Stimulated activated CD4-positive, alpha-beta T cell treated with anti-CD3 and anti-CD28 coated beads, TNF-alpha, amount 100 ng/mL, for 4 hours (primary cell): ENCODE measurements at regions not wholly inside any gene's neighbourhood (a gene's known extent, or its start where the extent isn't known, plus 50 kb on each side); places are given as distances from the start of the nearest gene placed in this dataset.
"Not testable (repeated sequence)": the region's sequence is repeated elsewhere in the genome, so short reads cannot be mapped to it uniquely, and the experiment has no call there.

Experiments used
- DNase-seq, 3 experiments: peaks; one replicate each; pipeline ENCODE4 v3.0.0-alpha.2; 2020; ENCODE audit warnings: low read depth in 3 of 3

- no peak for DNase-seq
Measured at GRCh38 chr7:45267262-45267661, 109.7 kb downstream of the RAMP3 start.

GRCh38 chr7:45268013-45268412 is 110.4 kb downstream of the RAMP3 start:
- DNase-seq: no peak

- DNase-seq: no peak
Measured at GRCh38 chr7:45269192-45269591, 111.6 kb downstream of the RAMP3 start.

GRCh38 chr7:45278763-45279398 is 121.3 kb downstream of the RAMP3 start:
- DNase-seq: no peak

GRCh38 chr7:45289611-45290010 is 132.0 kb downstream of the RAMP3 start:
- not testable (repeated sequence) for DNase-seq

- no peak for DNase-seq
Measured at GRCh38 chr7:45290880-45291279, 133.3 kb downstream of the RAMP3 start.

- DNase-seq: no peak
Measured at GRCh38 chr7:45292481-45292880, 134.9 kb downstream of the RAMP3 start.

GRCh38 chr7:45293295-45293942 is 135.8 kb downstream of the RAMP3 start:
- no peak for DNase-seq

- no peak for DNase-seq
Measured at GRCh38 chr7:45294559-45294958, 137.0 kb downstream of the RAMP3 start.

GRCh38 chr7:45295222-45295621 is 137.6 kb downstream of the RAMP3 start:
- no peak for DNase-seq

GRCh38 chr7:45296748-45297147 is 139.2 kb downstream of the RAMP3 start:
- DNase-seq: no peak

GRCh38 chr7:45306752-45307305 is 149.2 kb downstream of the RAMP3 start:
- no peak for DNase-seq

GRCh38 chr7:45311597-45311996 is 154.0 kb downstream of the RAMP3 start:
- DNase-seq: no peak

GRCh38 chr7:45315512-45315911 is 157.9 kb downstream of the RAMP3 start:
- DNase-seq: not testable (repeated sequence)

GRCh38 chr7:45324683-45325237 is 167.2 kb downstream of the RAMP3 start:
- no peak for DNase-seq

GRCh38 chr7:45325378-45325777 is 167.8 kb downstream of the RAMP3 start:
- no peak for DNase-seq

- no peak for DNase-seq
Measured at GRCh38 chr7:45328403-45328981, 170.9 kb downstream of the RAMP3 start.

- DNase-seq: no peak
Measured at GRCh38 chr7:45331563-45331962, 174.0 kb downstream of the RAMP3 start.

- not testable (repeated sequence) for DNase-seq
Measured at GRCh38 chr7:45335024-45335423, 177.4 kb downstream of the RAMP3 start.

- DNase-seq: no peak
Measured at GRCh38 chr7:45342236-45342635, 184.6 kb downstream of the RAMP3 start.

GRCh38 chr7:45343746-45344145 is 186.2 kb downstream of the RAMP3 start:
- DNase-seq: no peak

GRCh38 chr7:45347804-45348203 is 190.2 kb downstream of the RAMP3 start:
- DNase-seq: no peak

- no peak for DNase-seq
Measured at GRCh38 chr7:45349090-45349489, 191.5 kb downstream of the RAMP3 start.
